ENCODE measurements at regions not wholly inside any gene's neighbourhood (a gene's known extent, or its start where the extent isn't known, plus 50 kb on each side); places are given as distances from the start of the nearest gene placed in this dataset.

DNA sequence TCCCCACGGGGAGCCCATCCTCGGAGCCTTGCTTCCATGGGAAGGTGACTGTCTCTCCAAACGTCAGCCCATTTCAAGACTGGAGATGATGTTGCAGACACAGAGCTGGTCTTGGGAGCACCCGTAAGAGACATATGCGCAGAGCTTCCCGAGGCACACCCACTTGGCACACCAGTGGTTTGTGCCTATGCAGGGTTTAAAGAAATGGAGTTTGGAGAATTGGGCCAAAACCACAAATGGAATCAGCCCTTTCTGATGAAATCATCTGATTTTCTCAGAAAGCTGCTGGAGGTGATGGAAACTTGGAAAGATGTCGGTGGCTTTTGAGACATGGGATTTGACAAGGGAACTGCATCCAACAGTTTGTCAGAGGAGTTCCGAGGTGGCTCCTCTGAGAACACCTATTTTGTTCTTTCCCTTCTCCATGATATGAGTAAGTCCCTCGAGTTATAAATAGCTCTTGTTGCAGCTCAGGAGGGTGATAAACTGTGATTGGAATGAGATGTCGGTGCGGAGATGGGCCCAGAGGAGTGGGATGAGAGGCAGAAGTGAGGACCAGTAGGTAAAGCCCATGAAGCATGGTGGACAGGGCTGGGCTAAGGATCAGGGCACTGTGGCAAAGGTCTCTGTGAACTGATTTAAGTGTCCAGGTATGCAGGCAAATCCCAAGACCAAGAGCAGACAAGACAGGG lies 225.7 kb downstream of the ACKR3 start:
- Mint-ChIP-seq H3K9me3 (no peaks in the 10 kb centered on the region), H3K4me1 (ENCODE audit: low read depth) (no peaks in the 10 kb centered on the region), H3K27ac (no peak overlapping the region), H3K36me3 (ENCODE audit: low read depth) (no peaks in the 10 kb centered on the region), H3K27me3 (ENCODE audit: low read depth) (peaks cover 3% of the 10 kb centered on the region), H3K4me3 (no peak overlapping the region)

DNA sequence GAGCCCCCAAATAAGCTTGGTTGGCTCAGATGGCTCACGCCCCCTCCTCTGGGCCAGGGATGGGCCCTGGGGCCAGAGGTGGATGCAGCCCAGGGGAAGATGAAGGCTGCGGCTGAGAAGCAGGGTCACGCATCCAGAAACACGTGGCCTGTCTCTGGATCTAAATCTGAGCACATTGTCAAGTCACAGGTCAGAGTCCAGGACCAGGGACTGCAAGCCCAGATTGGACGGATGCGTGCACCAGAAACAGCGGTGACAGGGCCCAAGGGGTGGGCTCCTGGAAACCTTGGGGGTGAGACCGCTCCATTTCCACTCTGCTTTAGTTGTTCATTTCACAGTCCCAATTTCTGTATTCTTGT lies 226.2 kb downstream of the ACKR3 start:
- no peaks in the 10 kb centered on the region for H3K9me3 Mint-ChIP-seq
- no peaks in the 10 kb centered on the region for H3K4me1 Mint-ChIP-seq (ENCODE audit: low read depth)
- no peaks in the 10 kb centered on the region for H3K36me3 Mint-ChIP-seq (ENCODE audit: low read depth)
- no peak overlapping the region for H3K4me3 Mint-ChIP-seq
- H3K27me3 Mint-ChIP-seq (ENCODE audit: low read depth): peaks cover 3% of the 10 kb centered on the region
- H3K27ac Mint-ChIP-seq: no peak overlapping the region

DNA sequence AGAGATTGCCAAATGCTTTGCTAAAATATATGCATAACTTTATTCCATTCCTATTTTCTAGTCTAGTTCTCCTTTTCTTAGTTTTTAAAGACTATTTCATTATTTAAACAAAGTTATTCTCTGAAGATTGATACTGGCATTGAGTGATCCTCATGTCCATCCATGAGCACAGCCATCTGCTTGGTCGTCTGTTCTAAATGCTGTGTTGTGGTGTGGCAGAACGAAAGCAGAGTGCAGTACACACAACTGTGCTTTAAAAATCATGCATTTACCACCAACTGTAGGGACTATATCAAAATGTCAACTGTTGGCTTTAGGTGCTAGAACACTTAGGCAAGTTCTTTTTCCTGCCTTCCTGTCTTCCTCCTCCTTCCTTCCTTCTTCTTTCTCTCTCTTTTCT lies 226.6 kb downstream of the ACKR3 start:
- Mint-ChIP-seq H3K36me3 (ENCODE audit: low read depth) (no peaks in the 10 kb centered on the region), H3K4me3 (no peak overlapping the region), H3K27me3 (ENCODE audit: low read depth) (peaks cover 3% of the 10 kb centered on the region), H3K9me3 (no peaks in the 10 kb centered on the region), H3K4me1 (ENCODE audit: low read depth) (no peaks in the 10 kb centered on the region), H3K27ac (no peak overlapping the region)

DNA sequence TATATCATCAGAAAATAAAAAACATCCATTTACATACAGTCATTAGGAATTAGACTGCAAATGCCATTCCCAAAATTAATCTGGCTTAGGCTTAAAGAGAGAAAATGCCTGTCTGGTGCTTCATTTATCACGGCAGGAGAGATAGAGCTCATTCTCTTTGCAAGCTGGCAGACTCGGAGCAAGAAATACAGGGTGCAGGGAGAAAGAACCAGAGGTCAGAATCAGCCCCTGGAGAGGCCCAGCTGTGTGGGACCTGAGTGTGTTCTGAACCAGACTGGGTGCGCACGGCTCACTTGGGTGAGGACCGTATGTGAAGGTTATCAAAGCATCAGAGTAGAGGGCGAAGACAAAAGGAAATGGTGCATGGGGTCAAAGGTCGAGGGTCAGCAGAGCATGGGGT lies 227.8 kb downstream of the ACKR3 start:
- Mint-ChIP-seq H3K27me3 (ENCODE audit: low read depth) (peaks cover 3% of the 10 kb centered on the region), H3K4me1 (ENCODE audit: low read depth) (no peaks in the 10 kb centered on the region), H3K4me3 (no peak overlapping the region), H3K9me3 (no peaks in the 10 kb centered on the region), H3K36me3 (ENCODE audit: low read depth) (no peaks in the 10 kb centered on the region), H3K27ac (no peak overlapping the region)

DNA sequence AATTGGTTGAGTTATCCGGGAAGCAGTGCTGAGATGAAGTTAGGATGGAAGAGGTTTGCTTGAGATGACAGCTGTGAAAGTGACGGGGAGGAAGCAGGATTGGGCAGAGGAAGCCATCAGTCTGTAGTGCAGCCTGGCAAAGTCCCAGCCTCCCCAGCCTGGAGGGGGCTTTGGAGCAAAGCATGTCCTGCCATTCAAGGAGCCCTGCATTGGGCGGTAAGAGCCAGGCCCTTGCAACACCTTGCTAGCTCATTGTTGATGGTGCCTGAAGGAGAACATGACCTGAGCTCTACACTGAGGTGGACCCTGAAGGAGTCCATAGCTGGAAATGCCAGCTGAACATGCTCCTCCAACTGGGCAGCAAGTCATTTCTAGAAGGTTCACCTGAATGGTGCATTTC lies 228.9 kb downstream of the ACKR3 start:
- H3K36me3 Mint-ChIP-seq (ENCODE audit: low read depth): no peaks in the 10 kb centered on the region
- H3K4me3 Mint-ChIP-seq: no peak overlapping the region
- H3K9me3 Mint-ChIP-seq: no peaks in the 10 kb centered on the region
- H3K4me1 Mint-ChIP-seq (ENCODE audit: low read depth): no peaks in the 10 kb centered on the region
- H3K27ac Mint-ChIP-seq: no peak overlapping the region
- peaks cover 3% of the 10 kb centered on the region for H3K27me3 Mint-ChIP-seq (ENCODE audit: low read depth)

DNA sequence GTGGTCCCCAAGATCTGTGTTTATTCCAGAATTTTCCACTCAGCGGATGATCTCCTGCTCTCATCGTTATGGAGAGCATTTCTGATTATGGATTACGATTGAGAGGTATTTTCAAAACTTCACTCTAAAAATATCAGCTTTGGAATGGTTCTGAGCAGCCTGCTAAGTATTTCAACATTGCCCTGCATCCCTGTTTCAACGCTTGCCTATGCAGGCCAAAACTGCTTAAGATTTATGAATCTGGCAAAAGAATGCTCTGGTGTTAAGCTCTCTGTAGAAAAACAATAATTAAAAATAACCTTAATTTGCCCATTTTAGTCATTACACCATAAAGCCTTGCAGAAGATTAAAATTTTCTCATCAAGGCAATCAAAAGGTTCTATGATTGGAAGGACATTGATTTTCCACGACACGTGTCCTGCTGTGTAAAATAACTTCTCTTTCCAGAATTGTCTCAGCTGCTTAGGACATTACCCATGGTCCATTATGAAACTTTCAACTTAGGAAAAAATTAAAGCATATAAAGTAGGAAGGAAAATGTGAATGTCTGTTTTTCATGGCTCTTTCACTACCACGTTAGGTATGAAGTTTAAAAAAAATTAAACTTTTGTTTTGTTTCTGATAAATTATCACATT lies 229.9 kb downstream of the ACKR3 start:
- Mint-ChIP-seq H3K9me3 (no peaks in the 10 kb centered on the region), H3K4me1 (ENCODE audit: low read depth) (no peaks in the 10 kb centered on the region), H3K36me3 (ENCODE audit: low read depth) (no peaks in the 10 kb centered on the region), H3K27ac (no peak overlapping the region), H3K4me3 (no peak overlapping the region), H3K27me3 (ENCODE audit: low read depth) (peaks cover 3% of the 10 kb centered on the region)

DNA sequence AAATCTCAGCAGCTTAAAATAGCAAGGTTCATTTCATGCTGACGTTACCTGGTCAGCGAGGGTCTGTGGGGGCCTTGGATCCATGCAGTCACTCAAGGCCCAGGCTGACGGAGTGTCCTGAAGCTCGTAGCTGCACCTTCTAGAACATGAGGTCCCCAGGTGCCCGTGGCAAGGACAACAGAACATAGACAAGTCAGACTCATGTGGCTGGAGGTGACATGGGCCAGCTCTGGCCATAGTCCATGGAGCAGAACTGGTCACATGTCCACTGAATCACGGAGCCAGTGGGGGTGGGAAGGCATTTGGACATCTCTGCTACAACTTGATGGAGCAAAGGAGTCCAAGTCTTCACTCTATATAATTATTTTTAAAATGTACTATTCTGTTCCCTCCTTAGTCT lies 233.2 kb downstream of the ACKR3 start:
- peaks cover 3% of the 10 kb centered on the region for H3K9me3 Mint-ChIP-seq

DNA sequence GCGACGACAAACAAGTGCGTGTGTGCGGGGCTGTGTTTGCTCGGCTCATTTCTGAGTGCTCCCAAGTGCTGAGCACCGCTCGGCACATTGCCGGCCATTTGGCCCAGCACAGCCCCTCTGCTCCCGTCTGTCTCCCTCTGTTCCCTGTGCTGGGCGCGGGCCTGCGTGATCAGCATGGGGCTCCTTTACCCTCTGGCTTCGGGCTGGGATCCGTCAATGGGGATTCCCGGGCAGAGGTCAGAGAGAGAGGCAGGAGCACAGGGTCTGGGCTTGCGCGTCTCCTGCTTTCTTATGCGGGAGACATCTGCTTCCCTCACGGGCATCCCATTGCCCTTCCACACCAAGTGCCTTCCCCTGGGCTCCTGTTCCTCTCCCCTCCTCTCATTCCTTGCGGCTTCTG lies 234.0 kb downstream of the ACKR3 start:
- Mint-ChIP-seq H3K27ac (no peak overlapping the region), H3K27me3 (ENCODE audit: low read depth) (no peaks in the 10 kb centered on the region), H3K4me3 (no peak overlapping the region), H3K36me3 (ENCODE audit: low read depth) (no peaks in the 10 kb centered on the region), H3K9me3 (peaks cover 6% of the 10 kb centered on the region), H3K4me1 (ENCODE audit: low read depth) (no peaks in the 10 kb centered on the region)

More for the DNA sequence above, 233.2 kb downstream of the ACKR3 start:
- Mint-ChIP-seq H3K36me3 (ENCODE audit: low read depth) (no peaks in the 10 kb centered on the region), H3K4me1 (ENCODE audit: low read depth) (no peaks in the 10 kb centered on the region), H3K27me3 (ENCODE audit: low read depth) (peaks cover 2% of the 10 kb centered on the region), H3K27ac (no peak overlapping the region), H3K4me3 (no peak overlapping the region)

DNA sequence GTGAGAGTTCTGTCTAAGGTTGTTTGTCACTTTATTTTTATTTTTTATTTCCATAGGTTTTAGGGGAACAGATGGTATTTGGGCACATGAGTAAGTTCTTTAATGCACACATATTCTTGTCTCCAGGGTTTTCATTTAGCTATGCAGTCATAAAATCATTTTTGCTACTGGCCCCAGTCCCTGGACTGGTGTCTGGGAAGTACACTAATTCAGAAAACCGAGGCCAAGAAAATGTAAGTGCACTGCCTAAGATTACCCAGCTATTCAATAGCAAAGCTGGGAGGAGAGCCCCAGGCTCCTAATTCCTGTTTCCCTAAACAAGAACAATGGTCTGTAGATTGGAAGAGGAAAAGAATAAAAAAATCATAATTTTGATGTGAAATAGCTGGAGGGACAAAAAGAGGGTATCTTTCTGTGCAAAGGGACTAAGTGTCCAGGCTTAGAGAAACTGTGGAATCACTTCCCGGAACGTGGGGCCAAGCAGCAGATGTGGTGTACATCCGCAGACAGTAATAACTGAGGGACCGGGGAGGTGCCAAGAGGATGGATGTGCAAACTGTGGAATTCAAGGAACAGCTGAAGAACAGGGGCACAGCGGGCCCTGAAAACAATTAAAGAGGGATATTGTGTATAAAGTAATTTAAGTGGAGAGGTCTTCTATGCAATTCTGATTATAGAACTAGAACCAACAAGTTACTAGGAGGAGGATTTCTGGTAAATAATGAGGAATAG lies 236.3 kb downstream of the ACKR3 start:
- no peak overlapping the region for H3K4me3 Mint-ChIP-seq
- H3K9me3 Mint-ChIP-seq: peaks cover 13% of the 10 kb centered on the region
- H3K4me1 Mint-ChIP-seq (ENCODE audit: low read depth): no peaks in the 10 kb centered on the region
- H3K36me3 Mint-ChIP-seq (ENCODE audit: low read depth): no peaks in the 10 kb centered on the region
- no peaks in the 10 kb centered on the region for H3K27me3 Mint-ChIP-seq (ENCODE audit: low read depth)
- H3K27ac Mint-ChIP-seq: no peak overlapping the region

DNA sequence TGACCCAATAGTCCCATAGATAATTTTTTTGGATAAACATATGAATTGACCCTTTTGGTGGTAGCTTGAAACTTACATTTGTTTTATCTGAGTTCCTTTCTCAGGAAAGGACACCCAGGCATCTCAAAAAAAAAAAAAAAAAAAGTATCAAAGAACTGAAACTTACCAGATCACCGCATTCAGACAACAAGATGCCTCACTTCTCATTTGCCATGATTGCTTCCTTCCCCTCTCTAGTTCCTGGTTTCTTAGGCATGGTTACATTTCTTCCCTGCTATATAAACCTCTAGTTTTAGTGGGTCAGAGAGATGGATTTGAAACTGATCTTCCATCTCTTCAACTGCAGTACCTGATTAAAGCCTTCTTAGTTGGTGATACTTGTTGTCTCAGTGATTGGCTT lies 240.1 kb downstream of the ACKR3 start:
- Mint-ChIP-seq H3K27ac (no peak overlapping the region), H3K9me3 (peaks cover 13% of the 10 kb centered on the region), H3K27me3 (ENCODE audit: low read depth) (no peaks in the 10 kb centered on the region), H3K4me1 (ENCODE audit: low read depth) (no peaks in the 10 kb centered on the region), H3K36me3 (ENCODE audit: low read depth) (no peaks in the 10 kb centered on the region), H3K4me3 (no peak overlapping the region)

DNA sequence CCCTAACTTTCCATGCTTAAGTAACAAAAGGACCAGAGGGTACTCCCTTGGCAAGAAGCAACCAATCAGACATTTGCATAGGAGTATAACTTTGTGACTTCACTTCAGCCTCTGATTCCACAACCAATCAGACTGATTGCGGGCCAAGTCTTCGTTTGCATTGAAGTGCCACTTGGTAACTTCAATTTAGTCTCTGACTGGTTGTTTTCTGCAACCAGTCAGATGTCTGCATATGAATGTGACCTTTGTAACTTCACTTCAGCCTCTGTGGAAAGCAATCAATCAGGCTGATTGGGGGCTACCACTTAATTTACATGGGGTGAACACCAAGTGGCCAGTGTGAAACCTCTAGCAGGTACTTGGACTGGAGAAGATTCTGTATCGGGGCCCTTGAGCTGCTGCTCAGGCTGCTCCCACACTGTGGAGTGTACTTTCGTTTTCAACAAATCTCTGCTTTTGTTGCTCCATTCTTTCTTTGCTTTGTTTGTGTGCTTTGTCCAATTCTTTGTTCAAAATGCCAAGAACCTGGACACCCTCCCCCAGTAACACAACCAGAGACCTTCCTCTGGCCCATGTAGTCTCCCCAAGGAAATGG lies 241.5 kb downstream of the ACKR3 start:
- no peaks in the 10 kb centered on the region for H3K27me3 Mint-ChIP-seq (ENCODE audit: low read depth)
- H3K4me1 Mint-ChIP-seq (ENCODE audit: low read depth): no peaks in the 10 kb centered on the region
- no peaks in the 10 kb centered on the region for H3K36me3 Mint-ChIP-seq (ENCODE audit: low read depth)
- H3K4me3 Mint-ChIP-seq: no peak overlapping the region
- no peak overlapping the region for H3K27ac Mint-ChIP-seq
- peaks cover 13% of the 10 kb centered on the region for H3K9me3 Mint-ChIP-seq

DNA sequence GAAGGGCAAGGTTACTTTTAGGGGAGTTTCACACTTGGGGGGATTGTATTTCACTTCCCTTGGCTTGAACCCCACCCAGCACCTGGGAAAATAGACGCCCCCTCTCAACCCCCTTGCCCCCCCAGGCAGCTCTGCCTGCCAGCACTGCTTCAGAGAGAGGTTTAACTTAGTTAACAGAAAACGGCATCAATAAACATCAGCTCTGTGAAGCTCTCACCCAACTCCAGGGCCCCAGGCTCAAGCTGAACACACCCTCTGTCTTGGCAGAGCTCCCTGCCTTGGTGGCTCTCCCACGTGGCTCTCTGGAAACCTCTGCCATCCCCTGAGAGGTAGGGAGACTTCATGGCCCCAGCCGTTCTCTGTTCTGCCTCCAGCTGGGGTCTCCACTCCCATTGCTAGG lies 244.1 kb downstream of the ACKR3 start:
- Mint-ChIP-seq H3K27me3 (ENCODE audit: low read depth) (no peaks in the 10 kb centered on the region), H3K9me3 (peaks cover 6% of the 10 kb centered on the region)

DNA sequence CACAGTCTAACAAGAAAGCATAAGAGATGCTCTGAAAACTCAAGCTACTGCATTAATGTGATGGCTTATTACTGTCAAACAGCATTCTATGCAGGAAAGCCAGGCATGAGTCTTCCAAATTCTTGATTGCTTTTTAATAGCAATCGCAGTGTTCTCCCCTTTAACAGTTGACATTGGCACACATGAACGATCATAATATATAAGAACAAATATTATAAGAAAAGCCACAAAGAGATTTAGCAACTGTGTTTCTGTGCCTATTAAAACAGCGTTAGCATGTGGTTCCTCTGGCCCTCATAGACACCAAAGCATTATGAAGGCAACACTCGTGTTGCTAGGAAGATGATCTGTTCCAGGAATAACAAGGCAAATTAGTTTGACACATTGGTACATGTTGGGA lies 245.0 kb downstream of the ACKR3 start:
- Mint-ChIP-seq H3K4me3 (no peak overlapping the region), H3K9me3 (peaks cover 4% of the 10 kb centered on the region), H3K36me3 (ENCODE audit: low read depth) (no peaks in the 10 kb centered on the region), H3K27me3 (ENCODE audit: low read depth) (no peaks in the 10 kb centered on the region), H3K27ac (no peak overlapping the region), H3K4me1 (ENCODE audit: low read depth) (no peaks in the 10 kb centered on the region)

More for the DNA sequence above, 244.1 kb downstream of the ACKR3 start:
- Mint-ChIP-seq H3K4me3 (no peak overlapping the region), H3K27ac (no peak overlapping the region), H3K36me3 (ENCODE audit: low read depth) (no peaks in the 10 kb centered on the region), H3K4me1 (ENCODE audit: low read depth) (no peaks in the 10 kb centered on the region)

DNA sequence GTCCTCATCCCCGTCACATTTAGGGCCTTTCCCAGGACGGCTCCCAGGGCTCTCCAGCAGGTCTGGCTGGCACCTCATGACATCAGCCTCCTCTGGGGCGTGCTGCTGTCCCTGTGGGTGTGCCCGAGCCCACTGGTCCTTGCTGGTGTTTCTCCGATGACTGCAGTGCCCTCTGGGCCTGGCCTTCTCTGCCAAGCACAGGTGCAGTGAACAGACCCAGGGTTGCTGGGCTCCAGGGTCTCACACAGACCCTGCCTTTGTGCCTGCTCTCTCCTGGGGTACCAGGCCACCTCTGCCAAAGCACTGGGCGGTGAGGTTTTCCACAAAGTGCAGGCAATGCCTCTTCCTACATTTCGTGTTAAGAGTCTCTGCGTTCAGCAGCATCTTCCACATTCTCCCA lies 246.1 kb downstream of the ACKR3 start:
- H3K36me3 Mint-ChIP-seq (ENCODE audit: low read depth): no peaks in the 10 kb centered on the region
- no peaks in the 10 kb centered on the region for H3K27me3 Mint-ChIP-seq (ENCODE audit: low read depth)
- H3K4me1 Mint-ChIP-seq (ENCODE audit: low read depth): no peaks in the 10 kb centered on the region
- no peak overlapping the region for H3K4me3 Mint-ChIP-seq
- no peak overlapping the region for H3K27ac Mint-ChIP-seq
- no peaks in the 10 kb centered on the region for H3K9me3 Mint-ChIP-seq

Data from T-helper 1 cell treated with Interleukin-12 subunit alpha and Interleukin-12 subunit beta and Interleukin-4 antibody, amounts not matched to agents 30 μg/mL and 1 μg/mL, for 36 hours (primary cell).